ENCODE measurements at regions not wholly inside any gene's neighbourhood (a gene's known extent, or its start where the extent isn't known, plus 50 kb on each side); places are given as distances from the start of the nearest gene placed in this dataset.

DNA sequence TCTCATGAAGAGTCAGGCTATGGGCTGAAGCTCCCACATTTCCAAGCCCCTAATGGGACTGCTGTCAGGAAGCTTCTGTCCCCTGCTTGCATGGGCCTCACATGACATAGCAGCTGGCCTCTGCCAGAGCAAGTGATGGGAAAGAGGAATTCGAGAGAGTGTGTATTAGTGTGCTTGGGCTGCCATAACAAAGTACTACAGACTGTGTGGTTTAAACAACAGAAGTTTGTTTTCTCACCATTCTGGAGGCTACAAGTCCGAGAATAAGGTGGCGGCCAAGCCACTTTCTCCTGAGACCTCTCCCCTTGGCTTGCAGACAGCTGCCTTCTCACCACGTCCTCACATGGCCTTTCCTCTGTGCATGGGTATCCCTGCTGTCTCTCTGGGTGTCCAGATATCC is 274.4 kb downstream of the NUAK1 start:
- TF ChIP-seq, protein P1, sequence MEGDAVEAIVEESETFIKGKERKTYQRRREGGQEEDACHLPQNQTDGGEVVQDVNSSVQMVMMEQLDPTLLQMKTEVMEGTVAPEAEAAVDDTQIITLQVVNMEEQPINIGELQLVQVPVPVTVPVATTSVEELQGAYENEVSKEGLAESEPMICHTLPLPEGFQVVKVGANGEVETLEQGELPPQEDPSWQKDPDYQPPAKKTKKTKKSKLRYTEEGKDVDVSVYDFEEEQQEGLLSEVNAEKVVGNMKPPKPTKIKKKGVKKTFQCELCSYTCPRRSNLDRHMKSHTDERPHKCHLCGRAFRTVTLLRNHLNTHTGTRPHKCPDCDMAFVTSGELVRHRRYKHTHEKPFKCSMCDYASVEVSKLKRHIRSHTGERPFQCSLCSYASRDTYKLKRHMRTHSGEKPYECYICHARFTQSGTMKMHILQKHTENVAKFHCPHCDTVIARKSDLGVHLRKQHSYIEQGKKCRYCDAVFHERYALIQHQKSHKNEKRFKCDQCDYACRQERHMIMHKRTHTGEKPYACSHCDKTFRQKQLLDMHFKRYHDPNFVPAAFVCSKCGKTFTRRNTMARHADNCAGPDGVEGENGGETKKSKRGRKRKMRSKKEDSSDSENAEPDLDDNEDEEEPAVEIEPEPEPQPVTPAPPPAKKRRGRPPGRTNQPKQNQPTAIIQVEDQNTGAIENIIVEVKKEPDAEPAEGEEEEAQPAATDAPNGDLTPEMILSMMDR (IDR thresholded peaks at IDR 0.05) = no peak
- no peak for TF ChIP-seq EP300 (IDR thresholded peaks at IDR 0.05)
- TF ChIP-seq POLR2A (IDR thresholded peaks at IDR 0.05) = no peak
- TF ChIP-seq POLR2AphosphoS5 (IDR thresholded peaks at IDR 0.05) = no peak

Measured in upper lobe of left lung (tissue), 4 donors.